Inflammatory macrophage treated with lipopolysaccharide for 4 hours (primary cell): ENCODE measurements at regions not wholly inside any gene's neighbourhood (a gene's known extent, or its start where the extent isn't known, plus 50 kb on each side); places are given as distances from the start of the nearest gene placed in this dataset.

Experiments used
- DNase-seq: peaks from one replicate; pipeline ENCODE4 v3.0.0-alpha.2; 2020

DNA sequence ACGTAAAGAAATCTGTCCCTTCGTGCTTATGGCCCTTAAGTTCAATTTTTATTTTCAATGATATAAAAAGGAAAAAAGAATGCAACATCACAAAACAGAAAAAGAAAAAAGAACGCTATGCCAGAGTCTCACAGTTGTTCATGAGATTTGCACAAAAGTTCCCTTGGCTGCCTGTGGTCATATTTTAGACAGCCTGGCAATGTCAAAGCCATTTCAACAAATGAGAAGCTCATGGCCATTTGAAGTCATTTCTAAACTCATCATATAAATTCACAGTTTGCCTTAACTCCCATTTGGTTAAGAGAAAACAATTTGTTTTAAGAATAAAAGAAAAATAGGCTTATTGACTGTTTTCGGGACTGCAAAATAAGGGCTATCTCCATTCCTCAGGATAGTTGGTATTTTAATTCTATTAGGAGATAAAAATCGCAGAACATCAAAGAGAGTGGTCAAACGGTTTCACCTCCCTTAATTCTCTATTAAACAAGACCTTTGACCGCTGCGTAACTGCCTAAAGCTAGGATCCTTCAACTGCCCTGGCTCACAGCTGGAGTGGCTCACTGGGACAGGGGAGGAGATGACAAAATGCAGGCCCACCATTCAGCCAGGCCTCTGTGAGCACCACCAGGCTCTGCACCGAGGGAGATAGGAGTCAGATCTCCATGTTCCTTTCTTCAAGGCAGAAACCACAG, 119.2 kb upstream of the DAAM1 start:
- no peak for DNase-seq

DNA sequence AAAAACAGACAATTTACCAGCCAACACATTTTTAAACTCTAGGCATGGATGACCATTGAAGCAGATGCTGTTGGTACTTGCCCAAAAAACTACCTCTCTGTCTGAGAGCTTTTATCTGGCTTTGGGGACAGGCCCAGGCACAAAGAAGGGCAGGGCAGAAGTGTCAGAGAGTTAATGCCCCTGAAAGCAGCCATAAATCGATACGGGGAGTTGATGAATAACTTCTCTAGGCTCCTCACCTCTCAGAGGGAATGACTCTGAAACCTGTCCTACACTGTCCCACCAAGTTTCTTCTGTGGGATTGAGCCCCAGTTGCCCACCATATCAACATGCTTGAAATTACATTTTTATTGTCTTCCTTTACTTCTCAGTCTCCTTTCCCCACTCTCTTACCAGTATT, 113.0 kb upstream of the DAAM1 start:
- no peak for DNase-seq

DNA sequence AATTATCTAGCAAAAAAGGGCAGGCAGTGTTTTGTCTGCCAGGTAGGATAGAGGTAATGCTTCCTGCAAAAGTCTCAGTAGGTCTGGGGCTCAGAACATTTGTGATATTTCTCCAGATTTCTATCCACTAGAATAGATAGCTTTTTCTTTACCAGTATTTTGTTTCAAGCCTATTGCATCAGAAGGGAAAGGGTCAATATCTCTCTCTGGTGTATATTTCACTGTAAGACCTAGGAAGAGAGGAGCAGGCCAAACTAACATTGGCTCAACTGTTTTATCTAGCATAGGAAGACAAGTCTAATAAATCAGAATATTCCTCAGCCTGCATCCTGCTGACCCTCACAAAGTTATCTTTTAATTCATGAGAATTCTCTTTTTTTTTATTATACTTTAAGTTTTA, 106.7 kb upstream of the DAAM1 start:
- DNase-seq, result no peak

DNA sequence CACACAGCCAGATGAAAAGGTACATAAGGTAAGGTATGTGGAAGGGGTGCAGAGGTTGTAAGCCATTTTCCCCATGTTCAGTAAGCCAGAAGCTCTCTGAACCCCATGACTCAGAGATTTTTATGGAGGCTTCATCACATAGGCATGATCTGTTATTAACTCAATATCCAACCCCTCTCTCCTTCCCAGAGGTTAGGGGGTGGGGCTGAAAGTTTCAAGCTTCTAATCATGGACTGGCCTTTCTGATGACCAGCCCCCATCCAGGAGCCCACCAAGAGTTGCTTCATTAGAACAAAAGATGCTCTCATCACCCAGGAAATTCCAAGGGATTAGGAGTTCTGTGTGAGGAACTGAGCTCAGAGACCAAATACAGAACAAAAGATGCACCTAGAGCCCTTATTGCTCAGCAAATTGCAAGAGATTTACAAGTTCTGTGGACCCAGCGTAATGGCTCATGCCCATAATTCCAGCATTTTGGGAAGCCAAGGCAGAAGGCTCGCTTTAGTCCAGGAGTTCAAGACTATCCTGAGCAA, 103.2 kb upstream of the DAAM1 start:
- DNase-seq, result no peak

DNA sequence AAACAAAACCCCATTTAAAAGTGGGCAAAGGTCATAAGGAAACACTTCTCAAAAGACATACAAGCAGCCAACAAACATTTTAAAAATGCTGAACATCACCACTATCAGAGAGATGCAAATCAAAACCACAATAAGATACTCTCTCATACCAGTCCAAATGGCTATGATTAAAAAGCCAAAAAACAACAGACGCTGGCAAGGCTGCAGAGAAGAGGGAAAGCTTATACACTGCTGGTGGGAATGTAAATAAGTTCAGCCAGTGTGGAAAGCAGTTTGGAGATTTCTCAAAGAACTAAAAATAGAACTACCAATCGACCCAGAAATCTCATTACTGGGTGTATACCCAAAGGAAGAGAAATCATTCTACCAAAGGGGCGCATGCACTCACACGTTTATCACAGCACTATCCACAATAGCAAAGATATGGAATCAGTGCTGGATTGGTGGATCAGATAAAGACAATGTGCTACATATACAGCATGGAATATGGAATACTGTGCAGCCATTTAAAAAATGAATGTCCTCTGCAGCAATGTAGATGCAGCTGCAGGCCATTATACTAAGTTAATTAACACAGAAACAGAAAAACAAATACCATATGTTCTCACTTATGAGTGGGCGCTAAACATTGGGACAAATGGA, 102.1 kb upstream of the DAAM1 start:
- DNase-seq, result no peak

DNA sequence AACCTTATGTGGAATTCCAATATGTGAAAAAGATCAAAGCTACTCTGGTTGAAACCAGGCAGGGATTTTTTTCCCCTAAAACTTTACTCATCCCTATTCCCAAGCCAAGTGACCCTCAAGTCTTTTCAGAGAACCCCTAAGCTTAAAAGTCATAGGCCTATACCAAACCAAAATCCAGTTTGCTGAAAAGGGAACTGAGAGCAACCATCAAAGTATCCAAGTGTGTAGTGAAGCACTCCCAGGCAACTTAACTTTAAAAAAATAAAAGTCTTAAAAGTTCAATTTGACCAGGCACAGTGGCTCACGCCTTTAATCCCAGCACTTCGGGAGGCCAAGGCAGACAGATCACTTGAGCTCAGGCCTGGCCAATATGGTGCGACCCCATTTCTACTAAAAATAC, 101.2 kb upstream of the DAAM1 start:
- DNase-seq, result no peak

DNA sequence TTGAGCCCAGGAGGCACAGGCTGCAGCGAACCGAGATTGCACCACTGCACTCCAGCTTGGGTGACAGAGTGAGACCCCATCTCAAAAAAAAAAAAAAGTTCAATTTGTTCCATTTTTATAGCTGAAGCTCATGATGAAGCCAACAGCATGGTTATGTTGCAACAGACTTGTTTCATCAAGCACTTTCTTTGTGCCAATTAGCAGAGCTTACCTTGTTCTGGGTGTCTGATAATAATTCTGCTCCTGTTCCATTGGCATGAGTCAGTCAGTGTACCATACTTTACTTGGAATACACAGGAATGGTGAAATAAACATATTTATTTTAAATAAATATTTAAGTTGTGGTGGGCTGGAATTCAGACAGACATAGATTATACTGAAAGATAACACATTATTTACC, 100.8 kb upstream of the DAAM1 start:
- DNase-seq, result no peak

DNA sequence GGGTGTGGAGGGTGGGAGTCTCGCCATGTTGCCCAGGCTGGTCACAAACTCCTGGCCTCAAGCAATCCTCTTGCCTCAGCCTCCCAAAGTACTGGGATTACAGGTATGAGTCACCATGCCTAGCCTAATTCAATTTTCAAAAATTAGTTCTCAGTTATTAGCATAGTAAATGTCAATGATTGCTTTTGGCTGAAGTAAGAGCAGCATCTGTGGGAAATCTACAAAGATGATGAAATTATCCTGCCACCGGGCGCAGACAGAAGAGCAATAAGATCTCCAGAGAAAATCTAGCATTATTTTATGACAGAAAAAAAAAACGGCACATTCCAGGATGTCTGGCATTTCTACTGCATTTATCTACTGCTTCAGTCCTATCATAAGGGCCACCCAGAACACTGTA, 97.9 kb upstream of the DAAM1 start:
- no peak for DNase-seq

DNA sequence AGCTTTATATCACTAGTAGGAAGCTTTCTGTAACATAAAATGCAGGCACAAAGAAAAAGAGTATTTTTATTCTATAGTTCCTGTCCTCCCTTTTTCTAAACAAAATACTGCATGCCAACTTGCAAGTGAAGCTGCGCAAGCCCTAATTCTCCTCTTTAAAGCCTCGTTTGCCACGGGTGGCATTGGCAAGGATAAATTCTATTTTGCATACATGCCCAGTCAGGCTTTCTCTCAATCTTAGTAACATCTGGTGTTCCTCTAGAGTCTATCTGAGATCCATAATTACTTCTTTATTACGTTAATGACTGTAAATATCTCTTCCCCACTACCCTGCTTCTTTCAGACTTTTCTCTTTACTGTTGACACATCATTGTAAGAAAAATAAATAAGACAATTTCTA, 97.1 kb upstream of the DAAM1 start:
- DNase-seq, result no peak

DNA sequence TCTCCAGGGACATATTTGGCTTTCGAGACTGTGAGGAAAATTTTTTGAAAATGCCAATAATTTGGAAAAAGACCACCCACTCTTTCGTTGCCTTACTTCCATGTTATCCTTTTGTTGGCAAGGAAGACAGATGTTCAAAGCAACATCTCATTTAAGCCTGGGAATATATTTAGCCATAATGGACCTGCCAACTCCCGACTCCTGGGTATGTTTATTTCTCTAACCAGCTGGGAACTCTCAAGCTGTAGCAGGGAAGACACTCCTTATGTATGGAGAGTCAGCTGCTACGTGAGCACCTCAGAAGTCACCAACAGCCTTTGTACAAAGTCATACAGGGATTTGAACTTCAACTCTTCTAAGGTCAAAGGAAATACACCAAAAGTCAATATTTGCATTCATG, 96.5 kb upstream of the DAAM1 start:
- no peak for DNase-seq

DNA sequence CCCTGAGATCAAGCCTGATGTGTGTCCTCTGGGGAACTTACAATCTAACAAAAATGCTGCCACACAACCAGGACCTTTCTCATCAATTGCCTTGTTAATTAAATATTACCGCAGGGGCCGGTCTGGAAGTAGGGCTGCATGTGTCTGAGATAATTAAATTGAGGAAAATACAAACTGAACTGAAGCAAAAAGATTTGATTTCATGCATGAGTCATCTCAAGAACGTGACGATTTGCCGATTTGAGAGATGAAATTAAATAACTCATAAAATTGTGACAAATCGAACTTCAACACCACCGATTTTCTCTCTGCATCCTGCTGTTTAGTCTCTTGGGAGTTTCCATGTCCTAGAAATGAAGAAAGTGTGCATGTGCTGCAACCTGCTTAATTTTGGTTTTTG, 94.6 kb upstream of the DAAM1 start:
- DNase-seq, result no peak

DNA sequence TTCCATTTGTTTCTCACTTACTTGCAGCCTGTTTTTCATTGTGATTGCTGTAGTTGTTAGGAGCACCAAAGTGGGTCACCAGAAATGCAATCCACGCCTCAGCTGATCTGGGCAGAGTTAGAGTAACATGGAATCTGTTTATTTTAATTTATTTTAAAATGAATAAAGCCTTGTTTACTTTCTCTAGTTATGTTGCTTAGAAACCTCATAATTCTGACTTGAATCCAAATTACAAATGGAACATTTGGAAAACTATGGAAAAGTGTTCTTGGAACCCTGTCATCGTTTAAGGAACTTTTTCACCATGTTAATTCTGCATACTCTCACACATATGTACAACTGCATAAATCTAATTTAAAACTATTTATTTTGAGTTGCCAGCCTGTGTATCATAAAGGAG, 92.2 kb upstream of the DAAM1 start:
- no peak for DNase-seq

DNA sequence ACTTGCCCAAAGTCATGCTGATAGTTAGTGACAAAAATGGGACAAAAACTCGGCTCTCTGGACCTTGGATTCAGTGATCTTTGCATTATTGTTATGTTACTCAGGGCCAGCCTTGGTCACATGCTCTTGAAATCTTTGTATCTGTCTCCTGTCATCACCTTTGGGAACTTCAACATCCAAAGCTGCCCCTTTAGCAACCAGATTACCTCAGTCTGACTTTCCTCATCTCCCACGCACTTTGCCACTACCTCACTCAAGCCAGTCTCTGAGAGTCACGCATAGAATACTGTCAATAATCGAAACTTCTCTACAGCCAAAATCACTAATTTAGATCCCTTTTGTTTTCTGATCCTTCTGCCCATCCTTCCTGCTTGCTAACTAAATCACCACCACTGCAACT, 90.8 kb upstream of the DAAM1 start:
- no peak for DNase-seq

DNA sequence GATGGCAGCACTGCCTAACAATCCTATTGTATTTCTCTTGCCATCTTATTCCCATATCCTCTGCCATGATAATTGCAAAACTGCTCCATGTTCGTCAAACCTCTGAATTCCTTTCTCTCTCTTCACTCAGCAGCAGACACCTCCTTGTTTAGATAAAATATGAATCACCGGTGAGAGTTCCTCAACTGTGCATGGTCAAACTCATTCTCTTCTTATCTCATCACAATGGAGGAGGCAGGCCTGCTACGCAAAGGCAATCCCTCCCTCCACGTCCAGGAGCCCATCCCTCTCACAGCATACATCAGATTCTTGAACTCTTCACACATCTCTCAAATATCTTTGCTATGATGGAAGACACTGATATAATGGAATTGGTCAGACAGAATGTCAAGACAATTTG, 90.1 kb upstream of the DAAM1 start:
- no peak for DNase-seq

DNA sequence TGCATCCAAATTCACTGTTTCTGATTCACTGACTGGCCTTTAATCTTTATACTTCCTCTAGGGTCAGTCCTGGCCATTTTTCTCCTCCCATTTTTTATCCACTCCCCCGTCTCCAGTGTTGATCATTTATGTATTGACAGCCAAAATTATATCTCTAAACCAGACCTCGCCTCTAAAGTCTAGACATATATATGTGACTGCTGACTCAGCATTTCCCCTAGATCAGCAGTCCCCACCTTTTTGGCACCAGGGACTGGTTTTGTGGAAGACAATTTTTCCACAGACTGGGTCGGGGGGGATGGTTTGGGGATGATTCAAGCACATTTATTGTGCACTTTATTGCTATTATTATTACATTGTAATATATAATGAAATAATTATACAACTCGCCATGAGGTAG, 88.3 kb upstream of the DAAM1 start:
- DNase-seq, result no peak

DNA sequence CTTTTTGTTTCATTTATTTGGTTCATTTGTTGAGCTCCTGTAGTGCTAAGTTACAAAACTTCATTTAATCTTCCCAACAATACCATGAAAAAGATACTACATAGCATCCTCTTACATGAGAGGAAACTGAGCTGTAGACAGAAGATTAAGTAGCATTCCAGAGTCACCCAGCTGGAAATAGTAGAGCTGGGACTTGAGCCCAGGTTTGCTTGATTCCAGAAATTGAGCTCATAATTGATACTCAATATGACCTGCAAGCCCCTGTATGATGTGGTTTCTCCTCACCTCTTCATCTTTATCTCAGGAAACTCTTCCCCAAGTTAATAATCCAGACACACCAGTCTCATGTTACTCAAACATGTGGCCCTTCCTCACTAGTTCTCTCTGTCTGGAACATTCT, 87.0 kb upstream of the DAAM1 start:
- no peak for DNase-seq

DNA sequence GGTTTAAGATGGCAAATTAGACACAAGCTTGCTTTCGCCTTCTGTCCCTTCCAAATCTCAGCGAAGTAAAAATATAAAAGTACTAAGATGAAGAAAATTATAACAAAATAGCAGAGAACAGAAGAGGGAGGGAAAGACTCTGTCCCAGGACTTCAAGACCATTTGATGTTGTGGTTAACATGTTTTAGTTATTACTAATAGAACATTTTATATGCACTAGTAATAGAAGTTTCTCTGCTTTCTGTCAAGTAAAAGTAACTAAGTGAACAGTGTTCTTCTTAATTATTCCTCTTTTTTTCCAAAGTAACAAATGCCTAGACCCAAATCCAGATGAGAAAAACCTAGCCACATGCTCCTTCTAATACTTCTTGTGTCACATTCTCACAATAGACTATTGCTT, 85.1 kb upstream of the DAAM1 start:
- no peak for DNase-seq

DNA sequence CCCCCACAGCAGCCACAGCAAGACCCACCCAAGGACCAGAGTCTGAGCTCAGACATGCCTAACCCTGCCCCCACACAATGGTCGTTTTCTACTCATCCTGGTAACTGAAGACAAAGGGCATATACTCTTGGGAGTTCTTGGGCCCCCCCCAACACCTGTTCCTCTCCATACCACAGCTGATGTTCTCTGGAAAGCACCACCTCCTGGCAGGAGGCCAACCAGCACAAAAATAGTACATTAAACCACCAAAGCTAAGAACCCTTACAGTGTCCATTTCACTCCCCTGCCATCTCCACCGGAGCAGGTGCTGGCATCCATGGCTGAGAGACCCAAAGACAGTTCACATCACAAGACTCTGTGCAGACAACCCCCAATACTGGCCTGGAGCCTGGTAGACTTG, 80.6 kb upstream of the DAAM1 start:
- DNase-seq, result no peak

DNA sequence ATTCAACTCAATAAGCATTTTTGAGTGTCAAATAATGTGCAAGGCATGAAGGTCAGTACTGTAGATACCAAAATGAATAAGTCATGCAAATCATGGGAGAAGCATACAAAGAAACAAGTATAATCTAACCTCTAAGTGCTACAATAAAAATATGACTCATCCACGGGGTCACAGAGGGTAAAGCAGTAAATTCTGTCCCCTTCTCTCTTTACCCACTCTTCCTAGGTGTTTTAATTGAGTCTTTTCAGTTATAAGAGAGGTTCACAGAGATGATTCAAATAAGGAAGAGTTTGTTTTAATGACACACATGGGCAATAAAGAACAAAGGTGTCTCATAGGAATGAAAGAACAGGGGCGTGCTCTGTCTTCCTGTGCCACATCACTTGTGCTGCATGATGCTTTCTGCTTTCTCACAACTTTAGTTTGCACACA, 71.5 kb upstream of the DAAM1 start:
- DNase-seq, result no peak

DNA sequence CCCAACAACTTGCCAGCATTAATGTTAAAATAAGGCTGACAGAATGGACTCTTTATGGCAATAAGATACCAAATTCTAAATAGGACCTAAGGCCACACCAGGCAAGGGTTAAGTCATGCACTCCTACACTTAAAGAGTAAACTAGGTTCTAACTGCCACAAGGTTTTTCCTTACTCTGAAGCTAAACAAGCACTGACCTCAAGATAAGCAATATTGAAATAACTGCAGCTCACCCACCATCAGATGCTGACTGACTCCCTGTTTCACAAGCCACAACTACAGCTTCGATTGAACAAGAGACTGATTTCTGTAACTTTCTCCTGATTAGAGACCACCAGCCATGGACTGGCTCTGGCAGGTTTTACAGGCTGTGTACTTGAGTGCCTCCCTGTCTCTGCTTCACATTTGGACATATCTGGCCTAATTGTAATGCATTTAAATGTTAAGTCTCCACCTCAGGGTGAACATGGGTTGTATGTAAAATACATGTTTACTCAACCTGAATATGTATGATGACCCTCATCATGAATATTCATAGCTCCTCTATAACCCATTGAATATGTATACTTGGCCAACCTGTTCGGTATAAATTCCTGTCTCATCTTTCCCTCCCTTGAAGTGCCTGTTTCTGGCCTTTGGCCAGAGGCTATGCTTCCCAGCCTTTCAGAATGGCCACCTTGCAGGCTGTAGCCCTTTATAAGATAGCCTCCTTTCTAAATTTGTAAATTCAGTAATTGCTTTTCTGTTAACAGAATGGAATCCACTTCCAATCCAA, 70.5 kb upstream of the DAAM1 start:
- no peak for DNase-seq

DNA sequence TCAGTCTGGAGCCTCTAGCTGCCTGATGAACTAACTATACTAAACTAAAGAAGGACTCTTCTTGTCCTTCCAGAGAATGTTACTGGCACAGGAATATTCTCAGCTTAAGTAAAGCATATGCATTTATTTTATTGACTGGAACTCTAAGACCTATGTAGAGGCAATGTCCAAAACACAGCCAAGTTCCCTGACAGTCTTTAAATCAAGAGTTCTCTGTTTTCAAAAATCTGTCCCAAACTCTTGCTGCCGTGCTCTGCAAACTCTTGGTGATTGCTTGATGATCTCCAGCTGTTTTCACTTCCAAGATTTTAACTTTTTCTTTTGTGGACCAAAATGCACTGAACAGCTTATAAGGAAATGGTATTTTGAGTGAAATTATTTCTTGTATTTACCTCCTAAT, 67.5 kb upstream of the DAAM1 start:
- no peak for DNase-seq

DNA sequence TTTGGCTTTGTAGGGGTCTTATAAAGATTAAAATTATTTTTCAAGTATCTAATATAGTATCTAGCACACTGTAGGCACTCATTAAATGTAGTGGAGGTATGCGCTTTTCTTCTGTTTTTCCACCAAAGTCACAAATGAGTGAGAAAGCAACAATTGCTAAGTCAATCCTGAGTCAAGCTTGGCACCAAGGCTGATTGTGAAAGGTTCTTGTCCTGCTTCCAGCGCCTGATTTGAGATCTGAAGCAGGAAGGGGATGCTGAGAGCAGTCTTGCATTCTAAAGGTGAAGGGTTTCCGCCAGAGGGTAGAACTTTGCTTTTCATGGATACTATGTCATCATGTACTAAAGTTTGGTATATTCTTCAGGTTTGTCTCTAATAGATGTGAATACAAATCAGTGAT, 64.9 kb upstream of the DAAM1 start:
- no peak for DNase-seq

DNA sequence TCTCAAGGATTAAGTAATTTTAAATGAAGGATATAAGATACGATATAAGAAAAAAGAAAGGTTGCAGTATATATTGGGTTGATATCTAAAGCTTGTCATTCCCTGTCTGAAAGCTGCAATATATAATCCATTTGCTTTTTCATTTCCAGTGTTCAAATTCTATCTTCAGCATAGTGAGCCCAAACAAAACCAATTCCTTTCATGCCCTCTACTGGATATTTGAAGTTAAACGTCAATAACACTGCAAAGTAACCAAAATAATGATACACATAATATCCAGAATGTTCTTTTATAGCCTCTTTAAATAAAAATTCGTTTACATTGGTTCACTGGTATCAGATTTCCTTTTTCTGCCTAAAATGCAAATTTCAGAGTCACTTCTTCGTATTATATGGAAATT, 64.5 kb upstream of the DAAM1 start:
- peak; percentile 1 for DNase-seq

DNA sequence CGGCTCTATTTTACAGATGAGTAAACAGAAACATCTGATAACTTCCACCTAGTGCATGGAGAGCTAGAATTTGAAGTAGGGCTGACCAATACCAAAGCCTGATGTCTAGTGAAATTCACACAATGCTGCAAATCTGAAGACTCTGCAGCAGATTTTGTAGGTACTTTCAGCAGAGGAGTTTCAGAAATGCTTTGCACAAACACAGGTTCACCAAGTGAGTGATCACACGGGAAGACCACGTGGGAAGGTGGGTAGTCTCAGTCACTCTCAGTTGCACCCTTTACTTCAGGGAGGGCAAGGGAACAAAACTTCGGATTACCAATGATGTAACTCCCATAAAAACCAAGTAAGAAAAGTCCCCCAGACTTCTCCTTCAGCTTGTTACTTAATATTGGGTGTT, 63.3 kb upstream of the DAAM1 start:
- DNase-seq, result no peak
